Central memory CD4-positive, alpha-beta T cell (primary cell): ENCODE measurements at regions not wholly inside any gene's neighbourhood (a gene's known extent, or its start where the extent isn't known, plus 50 kb on each side); places are given as distances from the start of the nearest gene placed in this dataset.

Experiments used
- DNase-seq: peaks from one replicate; pipeline ENCODE4 v3.0.0; 2022

DNA sequence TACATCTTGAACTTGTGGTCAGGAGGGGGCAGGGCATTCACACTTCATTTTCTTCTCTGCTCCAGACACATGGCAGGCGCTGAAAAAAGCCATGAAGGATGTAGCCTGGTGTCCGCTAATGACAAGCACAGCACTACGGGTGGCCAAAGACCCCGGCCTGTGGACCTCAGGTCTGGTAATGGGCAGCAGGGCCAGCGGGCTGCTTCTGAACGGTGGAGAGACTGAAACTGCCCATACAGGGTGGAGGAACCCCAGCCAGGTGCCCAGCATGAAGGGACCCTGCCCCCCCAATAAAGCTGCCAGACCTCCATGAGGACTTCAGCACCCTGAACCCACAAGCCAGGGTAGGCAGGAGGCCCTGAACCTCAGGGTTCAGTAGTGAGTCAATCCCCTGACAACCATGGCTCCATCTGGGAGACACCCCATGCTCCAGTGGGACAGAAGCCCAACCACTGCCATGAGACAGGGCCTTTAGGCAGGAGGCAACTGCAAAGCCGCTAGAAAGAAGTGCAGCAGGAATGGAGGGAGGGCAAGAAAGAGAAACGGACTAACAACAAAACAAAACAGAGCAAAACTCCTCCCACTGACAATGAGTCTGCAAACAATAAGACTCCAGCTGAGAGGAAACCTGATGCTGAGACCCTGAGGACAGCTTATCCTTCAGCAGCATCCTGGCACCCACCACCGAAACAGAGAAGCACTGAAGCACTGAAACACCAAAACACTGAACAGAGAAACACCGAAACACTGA, 140.2 kb upstream of the PPP2R2D start:
- DNase-seq, result no peak

DNA sequence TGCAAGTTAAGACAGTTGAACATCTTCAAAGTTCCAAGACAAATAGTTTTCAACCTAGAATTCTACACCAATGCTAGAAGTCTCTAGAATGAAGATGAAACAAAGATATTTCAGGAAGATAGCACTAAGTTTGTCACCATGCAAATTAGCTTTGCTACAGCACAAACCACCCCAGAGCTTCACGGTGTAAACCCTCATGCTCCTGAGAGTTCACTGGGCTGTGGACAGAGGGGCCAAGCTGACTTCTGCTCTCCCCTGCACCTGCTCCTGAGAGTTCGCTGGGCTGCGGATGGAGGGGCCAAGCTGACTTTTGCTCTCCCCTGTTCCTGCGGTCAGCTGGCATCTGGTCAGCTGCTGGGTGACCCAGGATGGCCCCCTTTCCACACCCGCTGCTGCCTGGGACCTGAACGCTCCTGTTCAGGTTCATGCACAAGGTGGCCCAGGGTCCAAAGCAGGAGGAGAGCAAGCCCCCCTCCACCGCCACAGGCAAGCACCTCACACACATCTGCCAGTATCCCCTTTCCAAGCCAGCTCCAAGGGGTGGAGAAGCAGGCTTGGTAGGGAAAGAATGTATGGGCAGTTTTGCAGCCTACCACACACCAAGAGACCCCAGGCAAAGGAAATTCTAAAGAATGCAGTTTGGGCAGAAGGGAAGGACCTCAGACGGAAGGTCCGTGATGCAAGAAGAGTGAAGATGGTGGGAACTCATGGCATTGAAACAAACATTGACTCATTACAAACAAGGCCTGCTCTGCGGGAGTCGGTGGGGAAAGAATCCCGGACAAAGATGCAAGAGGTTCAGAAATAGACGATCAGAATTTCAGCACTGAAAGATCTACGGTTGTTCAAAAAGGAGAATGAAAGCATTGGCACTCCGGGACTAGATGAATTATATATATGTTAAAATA, 137.8 kb upstream of the PPP2R2D start:
- DNase-seq, result no peak

DNA sequence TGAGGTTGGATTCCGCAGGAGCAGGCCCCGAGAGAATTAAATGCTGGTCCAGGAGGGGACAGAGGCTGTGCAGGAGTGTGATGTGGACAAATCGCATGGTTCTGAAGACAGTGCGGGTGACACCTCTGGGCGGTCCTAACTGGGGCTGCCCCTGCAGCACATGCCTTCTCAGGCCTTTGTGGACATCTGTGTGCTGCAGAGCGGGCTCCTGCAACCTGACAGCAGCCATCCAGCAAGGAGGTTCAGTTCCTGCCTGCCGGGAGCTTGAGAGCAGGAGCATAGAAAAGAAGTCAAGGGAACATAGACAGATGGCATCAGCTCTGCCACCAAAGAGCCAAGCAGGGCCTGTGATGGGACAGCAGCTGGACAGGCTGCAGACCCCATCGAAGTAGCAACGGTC, 135.9 kb upstream of the PPP2R2D start:
- DNase-seq, result no peak

DNA sequence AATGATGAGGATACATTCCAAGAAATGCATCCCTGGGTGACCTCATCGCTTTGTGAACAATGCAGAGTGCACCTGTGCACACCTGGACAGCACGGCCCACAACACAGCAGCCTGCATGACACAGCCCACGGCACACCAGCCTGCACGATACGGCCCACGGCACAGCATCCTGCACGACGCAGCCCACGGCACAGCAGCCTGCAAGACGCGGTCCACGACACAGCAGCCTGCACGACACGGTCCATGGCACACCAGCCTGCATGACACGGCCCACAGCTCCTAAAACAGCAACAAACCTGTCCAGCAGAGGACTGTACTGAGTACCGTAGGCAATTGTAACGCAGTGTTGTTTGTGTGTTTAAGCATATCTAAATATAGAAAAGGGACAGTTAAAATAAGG, 134.7 kb upstream of the PPP2R2D start:
- no peak for DNase-seq

DNA sequence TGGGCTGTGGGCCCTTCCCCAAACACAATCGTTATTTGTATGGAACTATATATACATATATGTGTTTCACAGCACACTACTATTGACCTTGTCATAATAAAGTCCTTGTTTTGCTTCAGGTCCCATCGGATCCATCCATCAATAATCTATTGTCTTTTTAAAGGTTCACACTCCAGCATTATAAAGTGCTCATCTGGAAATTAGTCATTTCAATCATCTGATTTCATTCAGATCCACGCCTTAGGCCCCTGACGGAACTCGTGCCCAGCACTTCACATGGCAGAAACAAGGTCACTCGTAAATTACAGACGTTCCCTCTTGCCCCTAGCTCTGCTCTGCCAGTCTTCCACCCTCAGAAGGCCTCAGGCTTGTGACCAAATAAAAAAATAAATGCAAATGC, 133.1 kb upstream of the PPP2R2D start:
- no peak for DNase-seq

DNA sequence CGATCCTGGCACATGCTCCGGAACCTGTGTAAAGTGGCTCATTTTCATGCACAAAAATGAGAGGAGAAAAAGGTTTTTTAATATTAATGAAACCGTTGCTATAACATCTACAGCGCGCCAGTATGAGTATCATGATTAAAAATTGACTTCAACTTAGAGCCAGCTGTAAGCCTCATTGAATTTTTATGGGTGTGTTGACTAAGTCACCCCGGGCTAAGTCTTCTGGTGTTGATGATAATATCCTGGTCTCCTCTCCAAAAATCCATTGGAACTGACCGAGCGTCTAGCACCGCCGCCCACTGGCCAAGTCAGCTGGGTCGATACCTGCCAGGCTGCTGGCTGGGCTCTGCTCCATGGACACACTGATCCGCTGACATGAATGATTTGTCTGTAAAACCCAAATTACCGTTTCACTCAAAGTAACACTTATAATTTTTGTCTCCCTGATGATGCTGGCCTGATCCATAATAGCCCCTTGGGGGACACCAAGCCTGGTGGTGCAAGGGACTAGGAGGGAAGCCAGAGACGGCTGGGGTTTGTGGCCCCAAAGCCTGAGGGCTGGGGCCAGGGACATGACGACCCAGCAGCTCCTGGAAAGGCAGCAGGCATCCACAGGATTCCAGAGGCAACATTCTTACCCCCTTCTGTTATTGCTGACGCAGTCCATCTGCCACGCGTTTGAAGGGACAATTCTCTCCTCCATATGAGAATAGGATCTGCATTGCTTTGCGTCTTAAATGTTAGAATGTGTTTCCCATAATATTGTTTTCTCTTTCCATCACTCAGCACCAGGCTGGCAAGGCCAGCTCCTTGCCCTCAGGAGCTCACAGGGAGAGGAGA, 131.0 kb upstream of the PPP2R2D start:
- no peak for DNase-seq

DNA sequence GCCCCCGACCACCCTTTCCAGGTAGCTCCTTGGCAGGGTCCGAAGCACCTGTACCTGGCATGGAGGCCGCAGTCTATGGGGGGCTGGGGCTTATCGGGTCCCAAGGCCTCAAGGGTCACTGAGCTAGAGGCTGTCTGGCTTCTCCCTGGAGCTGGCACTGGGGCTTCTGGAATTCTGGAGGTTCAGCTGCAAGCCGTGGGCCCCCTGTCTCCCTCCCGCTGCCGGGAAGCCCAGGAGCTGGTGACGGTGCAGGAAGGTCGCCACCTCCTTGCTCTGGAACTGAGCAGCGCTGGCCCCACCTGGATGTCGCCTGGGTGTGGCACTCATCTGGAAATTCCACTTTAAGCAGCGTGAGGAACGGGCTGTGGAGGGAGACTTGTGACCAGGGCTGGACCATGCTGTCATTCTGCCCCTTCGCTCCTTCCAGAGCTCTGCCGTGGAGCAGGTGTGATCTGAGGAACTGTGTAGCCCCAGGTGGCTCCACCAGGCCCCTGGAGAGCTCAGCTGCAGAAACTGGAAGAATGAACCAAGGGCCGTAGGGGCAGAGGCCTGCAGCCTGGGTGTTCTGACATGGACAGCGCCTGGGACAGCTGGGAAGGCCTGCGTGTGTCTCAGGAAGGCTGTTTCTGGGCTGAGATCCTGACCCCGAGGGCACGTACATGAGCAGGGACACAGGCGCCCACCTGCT, 129.7 kb upstream of the PPP2R2D start:
- DNase-seq, result no peak

DNA sequence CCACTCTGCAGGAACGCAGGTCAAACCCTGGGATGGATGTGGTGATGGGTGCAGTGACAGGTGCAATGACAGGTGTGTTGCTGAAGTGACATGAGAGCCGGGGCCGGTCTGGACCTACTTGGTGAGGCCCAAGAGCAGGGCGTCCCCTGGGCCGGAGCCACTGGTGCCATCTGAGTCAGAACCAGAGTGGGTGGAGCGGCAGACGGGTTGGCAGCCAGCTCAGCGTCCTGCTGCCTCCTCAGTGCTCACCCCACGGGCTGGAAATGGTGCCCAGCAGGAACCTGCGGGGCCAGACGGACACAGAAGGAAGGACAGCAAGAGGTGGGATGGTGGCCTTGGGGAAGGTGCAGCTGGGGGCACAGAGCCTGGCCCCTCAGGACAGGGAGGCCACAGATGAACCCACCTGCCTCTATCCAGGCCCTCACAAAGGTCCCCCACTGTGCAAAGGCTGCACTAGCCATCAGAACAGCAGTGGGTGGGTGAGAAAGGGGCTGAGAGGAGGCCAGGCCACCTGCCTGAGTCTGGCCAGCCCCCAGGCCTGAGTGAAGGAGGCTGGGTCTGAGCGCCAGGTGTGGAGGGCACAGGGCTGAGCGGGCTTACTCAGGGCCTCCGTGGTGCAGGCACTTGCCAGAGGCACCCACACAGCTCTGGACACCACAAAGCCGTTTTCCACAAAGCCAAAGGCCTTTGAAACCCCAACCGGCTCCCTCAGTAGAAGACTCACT, 129.0 kb upstream of the PPP2R2D start:
- DNase-seq, result no peak

DNA sequence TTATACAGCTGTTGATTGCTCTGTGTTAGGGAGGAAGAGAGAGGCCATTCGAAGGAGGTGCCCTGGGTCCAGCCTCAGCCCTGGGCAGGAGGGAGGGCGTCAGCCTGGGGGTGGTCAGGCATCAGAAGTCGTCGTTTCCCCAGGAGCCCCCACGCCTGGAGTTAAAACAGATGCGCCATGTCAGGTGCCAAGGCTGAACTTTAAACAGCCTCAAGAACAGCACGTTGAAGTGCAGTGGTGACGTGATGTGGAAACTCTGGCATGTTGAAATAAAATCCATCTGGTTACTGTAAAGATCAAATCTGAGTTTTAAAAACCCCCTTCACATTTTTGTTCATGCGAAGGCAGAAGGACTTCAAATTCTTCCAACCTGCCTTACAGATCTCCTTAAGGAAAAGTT, 128.4 kb upstream of the PPP2R2D start:
- no peak for DNase-seq

DNA sequence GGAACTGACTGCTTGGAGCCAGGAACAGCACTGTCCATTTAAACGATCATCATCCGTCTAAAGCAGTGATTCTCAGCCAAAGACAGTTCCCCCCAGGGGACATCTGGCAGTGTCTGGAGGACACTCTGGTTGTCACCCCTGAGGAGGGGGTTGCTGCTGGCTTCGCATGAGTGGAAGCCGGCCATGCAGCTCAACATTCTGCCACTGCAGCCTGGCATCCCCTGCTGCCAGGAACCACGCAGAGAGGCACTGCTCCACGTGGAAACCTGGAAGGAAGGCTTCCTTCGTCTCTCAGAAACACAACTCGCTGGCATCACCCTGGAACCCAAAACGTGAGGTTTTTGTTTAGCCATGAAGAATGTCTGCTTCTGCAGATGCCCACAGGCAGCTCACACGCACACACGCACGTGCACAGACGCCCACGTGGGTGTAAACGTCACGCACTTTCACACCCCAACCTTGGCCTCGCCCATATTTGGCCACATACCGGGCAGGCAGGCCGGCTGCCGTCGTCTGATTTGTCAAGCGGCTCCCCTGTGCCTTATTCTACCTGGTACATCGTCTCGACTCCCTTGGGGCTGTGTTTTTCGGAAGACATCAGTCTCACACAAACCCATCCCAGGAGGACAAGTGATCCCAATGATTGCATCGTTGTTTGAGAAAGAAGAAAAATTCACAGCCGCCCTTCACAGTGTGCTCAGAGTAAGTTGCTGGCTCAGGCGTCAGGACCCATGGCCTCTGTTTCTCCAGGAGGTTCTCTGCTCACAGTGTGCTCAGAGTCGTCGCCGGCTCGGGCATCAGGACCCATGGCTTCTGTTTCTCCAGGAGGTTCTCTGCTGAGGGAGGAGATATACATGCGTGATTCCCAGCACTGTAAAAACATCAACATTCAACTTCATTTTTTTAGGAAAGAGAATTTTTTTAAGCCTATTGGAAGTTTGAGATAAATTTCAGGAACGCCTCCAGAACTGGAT, 127.2 kb upstream of the PPP2R2D start:
- no peak for DNase-seq

DNA sequence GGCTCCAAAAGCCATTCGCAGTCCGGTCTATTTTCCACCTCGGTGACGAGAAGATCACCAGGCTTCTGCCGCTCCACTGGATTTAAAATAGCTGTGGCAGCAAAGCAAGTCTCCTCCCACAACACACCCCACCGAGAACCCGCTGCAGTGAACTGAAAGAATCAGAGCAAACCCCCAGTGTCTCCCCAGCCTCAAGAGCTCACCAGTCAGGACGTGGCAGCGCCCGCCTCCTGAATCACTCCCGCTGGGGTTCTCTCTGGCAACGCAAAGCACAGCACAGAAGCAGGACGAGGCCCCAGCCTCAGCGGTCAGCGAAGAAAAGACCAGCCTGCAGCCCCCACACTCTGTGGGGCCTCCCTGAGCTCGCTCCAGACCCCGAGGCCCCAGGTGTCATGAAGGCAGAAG, 126.1 kb upstream of the PPP2R2D start:
- DNase-seq, result no peak

DNA sequence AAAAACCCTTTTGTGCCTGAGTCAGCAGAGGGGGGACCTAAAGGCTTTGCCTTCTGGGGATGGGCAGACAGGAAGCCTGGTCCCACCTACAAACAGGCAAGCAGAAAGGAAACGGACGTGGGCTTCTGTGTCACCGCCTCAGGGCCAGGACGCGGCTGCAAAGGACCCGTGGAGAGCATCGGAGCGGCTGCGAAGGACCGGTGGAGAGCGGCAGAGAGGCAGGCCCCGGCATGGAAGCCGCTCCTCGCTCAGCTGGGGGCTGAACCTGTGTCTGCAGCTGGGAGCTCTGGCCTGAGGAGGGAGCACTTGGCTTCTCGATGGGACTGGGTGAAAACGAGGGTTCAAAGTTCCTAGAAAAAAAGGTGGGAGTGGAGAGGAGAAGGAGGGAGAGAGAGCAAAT, 125.4 kb upstream of the PPP2R2D start:
- no peak for DNase-seq

DNA sequence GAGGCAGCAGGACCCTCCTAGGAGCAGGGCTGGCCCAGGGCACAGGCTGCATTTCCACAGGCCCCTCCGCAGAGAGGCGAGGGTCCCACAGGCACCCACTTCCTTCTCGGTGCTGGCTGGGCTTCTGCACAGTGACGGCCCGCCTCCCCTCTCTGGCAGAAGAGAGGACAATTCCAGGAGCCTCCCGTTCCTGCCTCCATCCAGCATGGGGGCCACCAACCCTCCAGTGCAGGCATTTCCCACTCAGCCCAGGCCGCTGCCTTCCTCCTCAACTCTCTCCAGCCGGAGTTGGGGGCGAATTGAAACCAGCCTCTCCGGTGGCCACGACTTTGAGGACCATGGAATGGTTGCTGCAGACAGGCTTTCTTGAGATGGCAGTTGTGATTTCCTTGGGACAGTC, 125.0 kb upstream of the PPP2R2D start:
- no peak for DNase-seq

DNA sequence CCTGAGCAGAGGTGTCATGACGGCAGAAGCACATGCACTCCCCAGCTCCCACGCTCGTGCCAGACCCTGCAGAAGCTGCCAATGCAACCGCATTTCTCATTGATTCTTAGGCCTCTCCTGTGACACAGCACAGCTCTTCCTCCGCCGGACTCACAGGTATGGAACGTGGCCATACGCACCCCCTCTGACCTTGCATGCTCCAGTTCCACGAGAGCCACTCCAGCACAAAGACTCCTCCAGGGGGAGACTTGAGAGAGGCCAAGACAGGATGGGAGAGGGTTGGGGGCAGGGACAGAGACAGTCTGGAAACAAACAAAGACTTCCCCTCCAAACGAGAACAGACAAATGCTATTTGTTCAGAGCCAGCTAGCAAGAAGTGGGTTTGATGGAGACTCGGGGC, 124.3 kb upstream of the PPP2R2D start:
- no peak for DNase-seq

DNA sequence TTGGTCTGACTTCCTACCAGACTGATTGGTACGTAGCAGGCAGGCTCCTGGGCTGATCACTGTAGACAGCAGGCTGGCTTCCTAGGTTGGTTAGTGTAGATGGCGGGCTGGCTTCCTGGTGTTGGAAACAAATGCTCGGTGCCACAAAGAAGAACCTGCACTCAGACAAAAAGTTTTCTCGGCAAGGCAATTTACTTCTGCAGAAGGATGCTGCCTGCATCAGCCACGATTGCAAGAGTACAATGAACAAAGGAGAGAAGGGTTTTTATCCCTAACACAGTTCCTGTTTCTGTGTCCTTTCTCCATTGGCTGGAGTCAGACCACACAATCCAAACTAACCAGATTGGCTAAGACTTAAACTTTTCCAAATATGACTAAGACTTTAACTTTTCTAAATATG, 123.6 kb upstream of the PPP2R2D start:
- no peak for DNase-seq

DNA sequence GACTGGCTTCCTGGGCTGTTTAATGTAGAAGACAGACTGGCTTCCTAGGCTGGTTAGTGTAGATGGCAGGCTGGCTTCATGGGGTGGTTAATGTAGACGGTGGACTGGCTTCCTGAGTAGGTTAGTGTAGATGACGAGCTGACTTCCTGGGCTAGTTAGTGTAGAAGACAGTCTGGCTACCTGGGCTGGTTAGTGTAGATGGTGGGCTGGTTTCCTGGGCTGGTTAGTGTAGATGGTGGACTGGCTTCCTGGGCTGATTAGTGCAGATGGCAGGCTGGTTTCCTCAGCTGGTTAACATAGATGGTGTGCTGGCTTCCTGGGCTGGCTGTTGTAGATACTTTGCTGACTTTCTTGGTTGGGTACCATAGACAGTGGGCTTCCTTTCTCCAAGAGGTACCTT, 122.9 kb upstream of the PPP2R2D start:
- DNase-seq, result no peak

DNA sequence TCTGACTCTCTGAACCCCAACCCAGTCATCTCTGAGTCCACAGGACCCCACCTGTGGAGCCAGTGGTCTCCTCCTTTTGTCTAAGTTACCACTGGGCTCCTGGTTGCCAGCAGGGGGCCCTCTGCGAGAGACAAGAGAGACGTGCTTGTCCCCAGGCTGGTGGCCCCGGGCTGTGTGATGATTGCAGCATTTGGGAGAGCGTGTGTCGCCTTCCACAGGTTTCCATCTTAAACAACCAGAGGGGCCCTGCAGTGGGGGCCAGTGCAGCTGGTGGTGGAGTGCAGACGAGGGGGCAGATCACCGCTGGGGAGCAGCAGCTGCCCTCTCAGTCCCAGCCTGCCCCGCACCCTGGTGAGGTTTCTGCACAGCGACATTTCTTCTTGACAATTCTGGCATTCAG, 122.4 kb upstream of the PPP2R2D start:
- DNase-seq, result no peak

DNA sequence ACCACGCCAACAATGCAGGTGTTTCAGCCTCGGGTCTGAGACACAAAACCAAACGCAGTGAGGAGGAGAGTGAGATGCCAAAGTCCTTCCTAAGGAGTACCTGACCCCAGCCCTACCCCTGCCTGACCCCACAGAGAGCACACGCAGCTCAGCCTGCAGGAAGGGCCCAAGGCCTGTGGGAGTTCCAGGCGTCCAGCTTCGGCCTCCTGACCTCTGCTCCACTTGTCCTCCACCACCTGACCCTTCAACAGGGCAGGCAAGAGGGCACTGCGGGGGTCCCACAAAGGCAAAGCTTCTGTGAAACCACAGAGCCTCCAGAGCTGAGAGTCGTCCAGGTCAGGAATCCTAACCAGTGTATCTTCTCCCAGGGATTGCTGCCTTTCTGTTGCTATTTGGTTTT, 122.0 kb upstream of the PPP2R2D start:
- DNase-seq, result no peak

DNA sequence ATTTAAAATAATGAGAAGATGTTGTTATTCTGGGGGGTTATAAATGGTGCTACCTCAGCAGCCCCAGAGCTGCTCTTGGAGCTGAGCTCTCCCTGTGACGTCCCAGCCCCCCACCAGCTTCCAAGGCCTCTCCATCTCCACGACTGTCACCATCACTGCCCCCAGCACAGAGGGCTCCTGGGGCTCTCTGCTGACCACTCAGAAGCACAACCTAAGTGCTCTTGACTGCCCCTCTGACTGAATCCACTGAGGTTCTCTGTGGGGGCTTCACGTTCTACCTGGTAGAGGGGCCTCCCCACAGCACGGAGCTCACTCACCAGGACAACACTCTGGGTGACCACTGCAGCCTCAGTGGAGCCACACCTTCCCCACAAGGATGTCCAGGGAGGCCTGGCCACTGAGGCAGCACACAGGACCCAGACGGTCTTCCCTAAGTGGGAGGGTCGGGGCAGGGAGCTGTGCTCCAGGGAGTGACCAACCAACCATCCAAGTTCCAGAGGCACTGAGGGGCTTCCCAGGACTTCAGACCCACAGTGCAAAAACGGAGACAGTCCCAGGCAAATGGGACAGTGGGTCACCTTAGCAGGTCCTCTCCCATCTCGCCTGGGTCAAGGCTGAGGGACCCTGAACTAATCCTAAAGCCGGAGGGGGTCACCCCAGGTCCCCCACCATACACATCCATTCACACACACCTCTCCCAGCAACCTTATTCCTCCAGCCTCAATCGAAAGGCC, 121.0 kb upstream of the PPP2R2D start:
- no peak for DNase-seq

DNA sequence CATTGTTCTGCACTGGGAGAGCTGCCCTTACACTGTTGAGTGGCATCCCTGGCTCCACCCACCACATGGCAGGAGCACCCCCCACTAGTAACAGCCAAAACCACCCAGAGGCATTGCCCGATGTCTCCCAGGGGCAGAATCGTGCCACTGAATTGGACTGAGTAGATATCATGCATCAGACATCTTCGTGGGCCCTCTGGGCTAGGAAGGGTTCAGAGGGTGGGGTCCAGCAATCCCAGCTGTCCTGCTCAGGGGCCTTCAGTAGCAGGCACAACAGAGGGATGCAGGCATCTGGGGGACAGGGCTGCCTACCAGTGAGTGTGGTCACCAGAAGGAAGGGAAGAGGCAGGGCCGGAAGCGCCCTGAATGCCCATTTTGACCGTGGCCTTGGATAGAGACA, 119.7 kb upstream of the PPP2R2D start:
- no peak for DNase-seq
